ENCODE measurements at regions not wholly inside any gene's neighbourhood (a gene's known extent, or its start where the extent isn't known, plus 50 kb on each side); places are given as distances from the start of the nearest gene placed in this dataset.

- TF ChIP-seq, protein P1, sequence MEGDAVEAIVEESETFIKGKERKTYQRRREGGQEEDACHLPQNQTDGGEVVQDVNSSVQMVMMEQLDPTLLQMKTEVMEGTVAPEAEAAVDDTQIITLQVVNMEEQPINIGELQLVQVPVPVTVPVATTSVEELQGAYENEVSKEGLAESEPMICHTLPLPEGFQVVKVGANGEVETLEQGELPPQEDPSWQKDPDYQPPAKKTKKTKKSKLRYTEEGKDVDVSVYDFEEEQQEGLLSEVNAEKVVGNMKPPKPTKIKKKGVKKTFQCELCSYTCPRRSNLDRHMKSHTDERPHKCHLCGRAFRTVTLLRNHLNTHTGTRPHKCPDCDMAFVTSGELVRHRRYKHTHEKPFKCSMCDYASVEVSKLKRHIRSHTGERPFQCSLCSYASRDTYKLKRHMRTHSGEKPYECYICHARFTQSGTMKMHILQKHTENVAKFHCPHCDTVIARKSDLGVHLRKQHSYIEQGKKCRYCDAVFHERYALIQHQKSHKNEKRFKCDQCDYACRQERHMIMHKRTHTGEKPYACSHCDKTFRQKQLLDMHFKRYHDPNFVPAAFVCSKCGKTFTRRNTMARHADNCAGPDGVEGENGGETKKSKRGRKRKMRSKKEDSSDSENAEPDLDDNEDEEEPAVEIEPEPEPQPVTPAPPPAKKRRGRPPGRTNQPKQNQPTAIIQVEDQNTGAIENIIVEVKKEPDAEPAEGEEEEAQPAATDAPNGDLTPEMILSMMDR (IDR thresholded peaks at IDR 0.05): no peak
- no peak for TF ChIP-seq POLR2A (IDR thresholded peaks at IDR 0.05)
Observed at GRCh38 chr17:77566566-77567138, 391.9 kb upstream of the TNRC6C start.

Data from upper lobe of left lung (tissue), 4 donors.